ENCODE measurements at regions not wholly inside any gene's neighbourhood (a gene's known extent, or its start where the extent isn't known, plus 50 kb on each side); places are given as distances from the start of the nearest gene placed in this dataset.

- ATAC-seq (ENCODE audit: insufficient read depth, low FRiP score) (no peak), DNase-seq (no peak)
- H3K9ac ChIP-seq (ENCODE audit: insufficient read depth in 1 of 2, low read length in 2 of 2) = no peak overlapping the region
- 87 to 89% methylated on average over 1 of the region's 1 CpG for WGBS, 2 donors
- no peaks in the 10 kb centered on the region for H3K36me3 ChIP-seq (ENCODE audit: control insufficient read depth in 4 of 4, insufficient read depth in 4 of 4, low read length in 4 of 4)
- H3K9me3 ChIP-seq (ENCODE audit: control insufficient read depth in 4 of 4, insufficient read depth in 3 of 4, low read length in 3 of 4) = no peaks in the 10 kb centered on the region
- H3K4me3 ChIP-seq = no peak overlapping the region
- TF ChIP-seq, protein P1, sequence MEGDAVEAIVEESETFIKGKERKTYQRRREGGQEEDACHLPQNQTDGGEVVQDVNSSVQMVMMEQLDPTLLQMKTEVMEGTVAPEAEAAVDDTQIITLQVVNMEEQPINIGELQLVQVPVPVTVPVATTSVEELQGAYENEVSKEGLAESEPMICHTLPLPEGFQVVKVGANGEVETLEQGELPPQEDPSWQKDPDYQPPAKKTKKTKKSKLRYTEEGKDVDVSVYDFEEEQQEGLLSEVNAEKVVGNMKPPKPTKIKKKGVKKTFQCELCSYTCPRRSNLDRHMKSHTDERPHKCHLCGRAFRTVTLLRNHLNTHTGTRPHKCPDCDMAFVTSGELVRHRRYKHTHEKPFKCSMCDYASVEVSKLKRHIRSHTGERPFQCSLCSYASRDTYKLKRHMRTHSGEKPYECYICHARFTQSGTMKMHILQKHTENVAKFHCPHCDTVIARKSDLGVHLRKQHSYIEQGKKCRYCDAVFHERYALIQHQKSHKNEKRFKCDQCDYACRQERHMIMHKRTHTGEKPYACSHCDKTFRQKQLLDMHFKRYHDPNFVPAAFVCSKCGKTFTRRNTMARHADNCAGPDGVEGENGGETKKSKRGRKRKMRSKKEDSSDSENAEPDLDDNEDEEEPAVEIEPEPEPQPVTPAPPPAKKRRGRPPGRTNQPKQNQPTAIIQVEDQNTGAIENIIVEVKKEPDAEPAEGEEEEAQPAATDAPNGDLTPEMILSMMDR (IDR thresholded peaks at IDR 0.05; ENCODE audit: control extremely low read depth, extremely low read depth) = no peak
- H3K27ac ChIP-seq (ENCODE audit: low read depth in 1 of 2, low read length in 1 of 2) = no peak overlapping the region
- no peaks in the 10 kb centered on the region for H3K4me1 ChIP-seq (ENCODE audit: control insufficient read depth in 5 of 5, insufficient read depth in 5 of 5, low read length in 5 of 5)
- no peaks in the 10 kb centered on the region for H3K27me3 ChIP-seq (ENCODE audit: control insufficient read depth in 3 of 3, insufficient read depth in 3 of 3, low read length in 2 of 3)
Measured at GRCh38 chr6:8683204-8683603, 247.9 kb upstream of the SLC35B3 start.

- Histone ChIP-seq H3K9me3 (ENCODE audit: control insufficient read depth in 4 of 4, insufficient read depth in 3 of 4, low read length in 3 of 4) (no peaks in the 10 kb centered on the region), H3K9ac (ENCODE audit: insufficient read depth in 1 of 2, low read length in 2 of 2) (no peak overlapping the region), H3K27ac (ENCODE audit: low read depth in 1 of 2, low read length in 1 of 2) (no peak overlapping the region), H3K4me1 (ENCODE audit: control insufficient read depth in 5 of 5, insufficient read depth in 5 of 5, low read length in 5 of 5) (no peaks in the 10 kb centered on the region), H3K36me3 (ENCODE audit: control insufficient read depth in 4 of 4, insufficient read depth in 4 of 4, low read length in 4 of 4) (no peaks in the 10 kb centered on the region), H3K27me3 (ENCODE audit: control insufficient read depth in 3 of 3, insufficient read depth in 3 of 3, low read length in 2 of 3) (no peaks in the 10 kb centered on the region), H3K4me3 (no peak overlapping the region)
- TF ChIP-seq, protein P1 (IDR thresholded peaks at IDR 0.05; ENCODE audit: control extremely low read depth, extremely low read depth) = no peak
- ATAC-seq (ENCODE audit: insufficient read depth, low FRiP score) (no peak), DNase-seq (no peak)
- WGBS, 2 donors = 91 to 96% methylated on average over 2 of the region's 2 CpGs
Measured at GRCh38 chr6:8679823-8680222, 244.5 kb upstream of the SLC35B3 start.

GRCh38 chr6:8678466-8678865 is 243.1 kb upstream of the SLC35B3 start:
- Histone ChIP-seq H3K9me3 (ENCODE audit: control insufficient read depth in 4 of 4, insufficient read depth in 3 of 4, low read length in 3 of 4) (no peaks in the 10 kb centered on the region), H3K4me3 (no peak overlapping the region), H3K27me3 (ENCODE audit: control insufficient read depth in 3 of 3, insufficient read depth in 3 of 3, low read length in 2 of 3) (no peaks in the 10 kb centered on the region), H3K9ac (ENCODE audit: insufficient read depth in 1 of 2, low read length in 2 of 2) (no peak overlapping the region), H3K4me1 (ENCODE audit: control insufficient read depth in 5 of 5, insufficient read depth in 5 of 5, low read length in 5 of 5) (no peaks in the 10 kb centered on the region), H3K36me3 (ENCODE audit: control insufficient read depth in 4 of 4, insufficient read depth in 4 of 4, low read length in 4 of 4) (no peaks in the 10 kb centered on the region), H3K27ac (ENCODE audit: low read depth in 1 of 2, low read length in 1 of 2) (no peak overlapping the region)
- ATAC-seq (ENCODE audit: insufficient read depth, low FRiP score) (no peak), DNase-seq (no peak)
- WGBS, 2 donors = 98 to 99% methylated on average over 5 of the region's 5 CpGs
- TF ChIP-seq, protein P1 (IDR thresholded peaks at IDR 0.05; ENCODE audit: control extremely low read depth, extremely low read depth) = no peak

GRCh38 chr6:8674126-8674525 is 238.8 kb upstream of the SLC35B3 start:
- H3K27ac ChIP-seq (ENCODE audit: low read depth in 1 of 2, low read length in 1 of 2) = no peak overlapping the region
- DNase-seq (no peak), ATAC-seq (ENCODE audit: insufficient read depth, low FRiP score) (no peak)
- no peaks in the 10 kb centered on the region for H3K9me3 ChIP-seq (ENCODE audit: control insufficient read depth in 4 of 4, insufficient read depth in 3 of 4, low read length in 3 of 4)
- H3K4me1 ChIP-seq (ENCODE audit: control insufficient read depth in 5 of 5, insufficient read depth in 5 of 5, low read length in 5 of 5) = no peaks in the 10 kb centered on the region
- no peak overlapping the region for H3K4me3 ChIP-seq
- no peaks in the 10 kb centered on the region for H3K27me3 ChIP-seq (ENCODE audit: control insufficient read depth in 3 of 3, insufficient read depth in 3 of 3, low read length in 2 of 3)
- no peak overlapping the region for H3K9ac ChIP-seq (ENCODE audit: insufficient read depth in 1 of 2, low read length in 2 of 2)
- TF ChIP-seq, protein P1 (IDR thresholded peaks at IDR 0.05; ENCODE audit: control extremely low read depth, extremely low read depth) = no peak
- no peaks in the 10 kb centered on the region for H3K36me3 ChIP-seq (ENCODE audit: control insufficient read depth in 4 of 4, insufficient read depth in 4 of 4, low read length in 4 of 4)
- 43 to 62% methylated on average over 3 of the region's 3 CpGs for WGBS, 2 donors
